Tibial nerve (tissue), 4 donors: ENCODE measurements at regions not wholly inside any gene's neighbourhood (a gene's known extent, or its start where the extent isn't known, plus 50 kb on each side); places are given as distances from the start of the nearest gene placed in this dataset.

Experiments used
- DNase-seq, 2 donors: peaks; one replicate each; pipeline ENCODE4 v3.0.0-alpha.2; 2019; ENCODE audit warnings: low spot score in 2 of 2
- H3K27ac ChIP-seq, 4 donors: fragments of 200-600 bp; sonication (generic) in 3 of 4; one replicate each; pipeline ENCODE4 v1.5.1; 2017 to 2019; ENCODE audit warnings: mild to moderate bottlenecking in 1 of 4
- H3K27me3 ChIP-seq, 2 donors: fragments of 200-600 bp; sonication (generic) in 1 of 2; one replicate each; pipeline versions ENCODE4 v1.5.1 to v1.6.0; 2017 to 2019
- H3K36me3 ChIP-seq, 3 donors: fragments of 200-600 bp; sonication (generic); one replicate each; pipeline ENCODE4 v1.5.1; 2018 to 2019
- H3K4me1 ChIP-seq, 4 donors: fragments of 200-600 bp; sonication (generic) in 3 of 4; one replicate each; pipeline ENCODE4 v1.5.1; 2017 to 2019
- H3K4me3 ChIP-seq, 4 donors: fragments of 200-600 bp; sonication (generic) in 3 of 4; one replicate each; pipeline ENCODE4 v1.5.1; 2017 to 2019; ENCODE audit warnings: mild to moderate bottlenecking in 1 of 4, moderate library complexity in 1 of 4
- H3K9me3 ChIP-seq, 4 donors: fragments of 200-600 bp; sonication (generic) in 3 of 4; one replicate each; pipeline ENCODE4 v1.5.1; 2017 to 2019
- EP300 ChIP-seq, 2 donors: sonication (generic); formaldehyde crosslinking; IDR thresholded peaks; one replicate each; pipeline ENCODE4 v1.6.1; 2017; ENCODE audit warnings: antibody characterized with exemption in 2 of 2, mild to moderate bottlenecking in 1 of 2
- POLR2A ChIP-seq, 2 donors: fragments of 450-650 bp; IDR thresholded peaks; one replicate each; pipeline ENCODE4 v1.6.1; 2017; ENCODE audit warnings: antibody characterized with exemption in 2 of 2, mild to moderate bottlenecking in 2 of 2, moderate library complexity in 2 of 2
- WGBS, 2 donors: methylation state at CpG; one replicate each; pipeline ENCODE4 v1.1.5; 2018; 5-methylcytosine and 5-hydroxymethylcytosine counted together
- TF ChIP-seq, protein P1 (sequence below), 5 experiments: fragments of 200-600 bp in 3 of 5; fragments of 450-650 bp in 2 of 5; sonication (generic) in 3 of 5; IDR thresholded peaks; one replicate each; pipeline ENCODE4 v1.5.1; 2016 to 2019; ENCODE audit warnings: antibody characterized with exemption in 5 of 5, mild to moderate bottlenecking in 3 of 5, moderate library complexity in 2 of 5

DNA sequence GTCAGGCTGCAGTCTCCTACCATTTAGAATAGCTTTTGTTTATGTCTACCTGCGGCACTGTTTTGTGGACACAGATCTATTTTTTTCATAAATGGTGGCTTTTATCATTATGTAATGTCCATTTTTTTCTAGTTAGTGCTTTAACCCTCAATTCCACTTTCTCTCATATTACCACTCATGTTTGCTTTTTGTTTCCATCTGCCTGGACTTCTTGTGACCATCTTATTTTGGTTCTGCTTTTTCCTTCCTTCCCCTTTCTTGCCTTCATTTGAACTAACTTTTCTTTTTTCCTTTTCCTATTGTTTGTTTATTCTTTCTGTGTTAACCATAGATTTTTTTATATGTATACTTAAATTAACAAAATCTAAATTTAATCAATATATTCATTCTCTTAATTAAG, 63.2 kb upstream of the SLC22A11 start:
- no peak overlapping the region for H3K4me3 ChIP-seq
- no peak for DNase-seq
- H3K27me3 ChIP-seq = peaks cover 0 to 33% of the 10 kb centered on the region in 2 donors
- H3K36me3 ChIP-seq = no peaks in the 10 kb centered on the region
- no peaks in the 10 kb centered on the region for H3K9me3 ChIP-seq
- WGBS, 2 donors = 63 to 70% methylated on average over 1 of the region's 1 CpG
- no peak for TF ChIP-seq POLR2A (IDR thresholded peaks at IDR 0.05)
- TF ChIP-seq EP300 (IDR thresholded peaks at IDR 0.05) = no peak
- TF ChIP-seq, protein P1, sequence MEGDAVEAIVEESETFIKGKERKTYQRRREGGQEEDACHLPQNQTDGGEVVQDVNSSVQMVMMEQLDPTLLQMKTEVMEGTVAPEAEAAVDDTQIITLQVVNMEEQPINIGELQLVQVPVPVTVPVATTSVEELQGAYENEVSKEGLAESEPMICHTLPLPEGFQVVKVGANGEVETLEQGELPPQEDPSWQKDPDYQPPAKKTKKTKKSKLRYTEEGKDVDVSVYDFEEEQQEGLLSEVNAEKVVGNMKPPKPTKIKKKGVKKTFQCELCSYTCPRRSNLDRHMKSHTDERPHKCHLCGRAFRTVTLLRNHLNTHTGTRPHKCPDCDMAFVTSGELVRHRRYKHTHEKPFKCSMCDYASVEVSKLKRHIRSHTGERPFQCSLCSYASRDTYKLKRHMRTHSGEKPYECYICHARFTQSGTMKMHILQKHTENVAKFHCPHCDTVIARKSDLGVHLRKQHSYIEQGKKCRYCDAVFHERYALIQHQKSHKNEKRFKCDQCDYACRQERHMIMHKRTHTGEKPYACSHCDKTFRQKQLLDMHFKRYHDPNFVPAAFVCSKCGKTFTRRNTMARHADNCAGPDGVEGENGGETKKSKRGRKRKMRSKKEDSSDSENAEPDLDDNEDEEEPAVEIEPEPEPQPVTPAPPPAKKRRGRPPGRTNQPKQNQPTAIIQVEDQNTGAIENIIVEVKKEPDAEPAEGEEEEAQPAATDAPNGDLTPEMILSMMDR (IDR thresholded peaks at IDR 0.05) = no peak
- no peaks in the 10 kb centered on the region for H3K4me1 ChIP-seq
- no peak overlapping the region for H3K27ac ChIP-seq

DNA sequence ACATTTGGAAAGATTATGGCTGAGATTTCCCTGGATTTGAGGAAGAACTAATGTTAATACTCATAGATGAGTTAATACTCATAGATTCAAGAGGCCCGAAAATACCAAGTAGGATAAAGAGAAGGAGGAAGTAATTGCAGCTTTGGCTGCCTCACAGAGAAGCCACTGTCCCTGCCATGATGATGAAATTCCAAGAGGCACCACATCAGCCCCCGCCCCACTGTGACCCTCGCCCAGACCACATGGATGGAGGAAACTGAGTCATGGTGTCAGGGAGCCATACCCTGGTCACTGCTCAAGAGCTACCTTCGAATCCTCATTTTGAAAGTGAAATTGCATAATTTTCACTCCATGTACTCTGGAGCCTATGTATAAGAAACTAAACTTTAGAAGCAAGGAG, 57.6 kb upstream of the SLC22A11 start:
- H3K4me1 ChIP-seq = no peaks in the 10 kb centered on the region
- no peaks in the 10 kb centered on the region for H3K27me3 ChIP-seq
- no peak overlapping the region for H3K4me3 ChIP-seq
- no peak for DNase-seq
- H3K9me3 ChIP-seq = no peaks in the 10 kb centered on the region
- 60 to 65% methylated on average over 4 of the region's 4 CpGs for WGBS, 2 donors
- TF ChIP-seq, protein P1 (IDR thresholded peaks at IDR 0.05) = no peak
- no peak for TF ChIP-seq EP300 (IDR thresholded peaks at IDR 0.05)
- no peak for TF ChIP-seq POLR2A (IDR thresholded peaks at IDR 0.05)
- H3K36me3 ChIP-seq = no peaks in the 10 kb centered on the region
- no peak overlapping the region for H3K27ac ChIP-seq

DNA sequence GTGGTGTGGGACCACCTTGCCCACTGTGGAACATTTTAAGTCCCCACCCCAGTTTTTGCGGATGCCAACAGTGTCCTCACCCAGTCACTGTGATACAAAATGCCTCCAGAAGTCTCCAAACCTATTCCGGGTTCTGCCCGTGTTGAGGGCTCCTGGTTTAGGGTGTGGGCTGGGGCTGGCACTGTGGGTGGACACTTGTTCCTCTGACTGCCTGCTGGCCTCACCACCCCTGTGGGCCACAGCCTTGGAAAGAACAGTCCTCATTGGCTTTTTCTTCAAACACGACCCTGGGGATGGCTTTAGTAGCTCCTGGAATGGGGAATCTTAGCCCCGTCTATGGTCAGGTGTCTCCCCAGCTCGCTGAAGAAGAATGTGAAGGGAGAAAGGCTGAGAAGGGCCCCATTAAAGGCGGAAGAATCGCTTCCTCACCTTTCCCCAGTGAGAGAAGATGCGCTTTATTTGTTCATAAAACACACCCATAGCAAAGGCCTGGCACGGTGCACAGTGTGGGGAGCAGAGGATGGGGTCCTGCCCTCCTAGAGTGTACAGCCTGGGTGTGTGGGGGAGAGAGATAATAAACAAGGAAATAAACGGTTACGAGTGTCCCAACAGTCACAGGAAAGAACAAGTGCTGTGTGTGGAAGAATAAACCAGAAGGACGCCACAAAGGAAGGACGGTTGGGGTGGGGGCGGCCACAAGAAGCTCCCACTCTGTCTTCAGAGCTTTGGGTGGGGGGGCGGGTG, 56.3 kb upstream of the SLC22A11 start:
- 67 to 68% methylated on average over 16 of the region's 16 CpGs for WGBS, 2 donors
- Histone ChIP-seq H3K36me3 (no peaks in the 10 kb centered on the region), H3K9me3 (peaks cover 0 to 3% (median 0%) of the 10 kb centered on the region in 4 donors), H3K4me3 (no peak overlapping the region), H3K27ac (no peak overlapping the region), H3K4me1 (no peaks in the 10 kb centered on the region), H3K27me3 (no peaks in the 10 kb centered on the region)
- TF ChIP-seq, protein P1 (IDR thresholded peaks at IDR 0.05) = no peak
- no peak for TF ChIP-seq EP300 (IDR thresholded peaks at IDR 0.05)
- no peak for TF ChIP-seq POLR2A (IDR thresholded peaks at IDR 0.05)
- DNase-seq = no peak

DNA sequence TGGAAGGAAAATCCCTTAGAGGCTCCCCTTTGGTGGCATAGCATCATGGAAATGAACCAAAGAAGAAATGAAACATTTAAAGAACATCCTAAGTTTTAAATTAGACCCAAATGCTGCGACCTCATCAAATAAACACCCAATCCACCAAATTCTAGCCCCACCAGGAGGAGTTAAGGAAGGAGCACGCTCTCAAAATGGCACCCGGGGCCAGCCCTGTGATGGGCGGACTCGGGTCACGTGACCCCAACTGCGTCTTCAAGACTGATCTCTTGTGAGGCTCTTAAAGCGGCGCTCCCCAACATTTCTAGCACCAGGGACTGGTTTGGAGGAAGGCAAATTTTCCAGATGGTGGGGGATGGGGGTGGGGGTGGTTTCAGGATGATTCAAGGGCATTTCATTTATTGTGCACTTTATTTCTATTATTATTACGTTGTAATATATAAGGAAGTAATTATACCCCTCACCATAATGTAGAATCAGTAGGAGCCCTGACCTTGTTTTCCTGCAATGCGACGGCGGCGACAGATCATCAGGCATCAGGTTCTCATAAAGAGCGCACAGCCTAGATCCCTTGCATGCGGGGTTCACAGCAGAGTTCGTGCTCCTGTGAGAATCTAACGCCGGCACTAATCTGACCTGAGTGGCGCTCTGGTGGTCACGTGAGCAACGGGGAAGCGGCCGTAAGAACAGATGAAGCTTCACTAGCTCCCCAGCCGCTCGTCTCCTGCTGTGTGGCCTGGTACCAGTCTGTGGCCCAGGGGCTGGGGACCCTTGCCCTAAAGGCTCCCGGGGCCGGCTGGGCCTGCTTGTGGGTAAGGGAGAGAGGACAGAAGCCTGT, 55.3 kb upstream of the SLC22A11 start:
- WGBS, 2 donors = 58 to 67% methylated on average over 26 of the region's 28 CpGs
- no peak for DNase-seq
- Histone ChIP-seq H3K36me3 (no peaks in the 10 kb centered on the region), H3K4me1 (no peaks in the 10 kb centered on the region), H3K9me3 (peaks cover 0 to 12% (median 0%) of the 10 kb centered on the region in 4 donors), H3K27ac (no peak overlapping the region), H3K27me3 (no peaks in the 10 kb centered on the region), H3K4me3 (peak overlapping the region in 1 of 4 donors; percentile 4)
- TF ChIP-seq POLR2A (IDR thresholded peaks at IDR 0.05) (no peak), EP300 (IDR thresholded peaks at IDR 0.05) (no peak)
- TF ChIP-seq, protein P1 (IDR thresholded peaks at IDR 0.05) = no peak
